ENCODE measurements at regions not wholly inside any gene's neighbourhood (a gene's known extent, or its start where the extent isn't known, plus 50 kb on each side); places are given as distances from the start of the nearest gene placed in this dataset.

- Mint-ChIP-seq H3K27me3 (ENCODE audit: unreplicated experiment) (peaks cover 3% of the 10 kb centered on the region), H3K4me3 (ENCODE audit: unreplicated experiment) (no peak overlapping the region), H3K9me3 (ENCODE audit: unreplicated experiment) (peaks cover 14% of the 10 kb centered on the region), H3K27ac (ENCODE audit: unreplicated experiment) (no peak overlapping the region), H3K4me1 (ENCODE audit: low read depth, unreplicated experiment) (no peaks in the 10 kb centered on the region), H3K36me3 (ENCODE audit: unreplicated experiment) (peaks cover 47% of the 10 kb centered on the region)
- no peak for TF ChIP-seq CTCF (IDR thresholded peaks at IDR 0.05; ENCODE audit: partially characterized antibody, unreplicated experiment)
- no peak for DNase-seq
Measured at GRCh38 chr16:11484691-11485258, 101.9 kb downstream of the LITAF start.

- DNase-seq, result no peak
- Mint-ChIP-seq H3K4me3 (ENCODE audit: unreplicated experiment) (no peak overlapping the region), H3K9me3 (ENCODE audit: unreplicated experiment) (peaks cover 14% of the 10 kb centered on the region), H3K36me3 (ENCODE audit: unreplicated experiment) (peaks cover 44% of the 10 kb centered on the region), H3K27me3 (ENCODE audit: unreplicated experiment) (peaks cover 3% of the 10 kb centered on the region), H3K4me1 (ENCODE audit: low read depth, unreplicated experiment) (no peaks in the 10 kb centered on the region), H3K27ac (ENCODE audit: unreplicated experiment) (no peak overlapping the region)
- no peak for TF ChIP-seq CTCF (IDR thresholded peaks at IDR 0.05; ENCODE audit: partially characterized antibody, unreplicated experiment)
Measured at GRCh38 chr16:11485676-11486075, 101.0 kb downstream of the LITAF start.

GRCh38 chr16:11487289-11487688, 99.4 kb downstream of the LITAF start:
- DNase-seq, result no peak
- H3K27me3 Mint-ChIP-seq (ENCODE audit: unreplicated experiment), result peaks cover 5% of the 10 kb centered on the region
- no peak for TF ChIP-seq CTCF (IDR thresholded peaks at IDR 0.05; ENCODE audit: partially characterized antibody, unreplicated experiment)
- H3K4me1 Mint-ChIP-seq (ENCODE audit: low read depth, unreplicated experiment), result no peaks in the 10 kb centered on the region
- H3K9me3 Mint-ChIP-seq (ENCODE audit: unreplicated experiment), result peaks cover 14% of the 10 kb centered on the region
- peaks cover 43% of the 10 kb centered on the region for H3K36me3 Mint-ChIP-seq (ENCODE audit: unreplicated experiment)
- no peak overlapping the region for H3K4me3 Mint-ChIP-seq (ENCODE audit: unreplicated experiment)
- H3K27ac Mint-ChIP-seq (ENCODE audit: unreplicated experiment), result no peak overlapping the region

- H3K9me3 Mint-ChIP-seq (ENCODE audit: unreplicated experiment), result peaks cover 12% of the 10 kb centered on the region
- H3K27ac Mint-ChIP-seq (ENCODE audit: unreplicated experiment), result no peak overlapping the region
Measured at GRCh38 chr16:11488304-11488703, 98.4 kb downstream of the LITAF start.

More at GRCh38 chr16:11488304-11488703, 98.4 kb downstream of the LITAF start:
- Mint-ChIP-seq H3K4me1 (ENCODE audit: low read depth, unreplicated experiment) (no peaks in the 10 kb centered on the region), H3K36me3 (ENCODE audit: unreplicated experiment) (peaks cover 33% of the 10 kb centered on the region), H3K27me3 (ENCODE audit: unreplicated experiment) (peaks cover 2% of the 10 kb centered on the region), H3K4me3 (ENCODE audit: unreplicated experiment) (no peak overlapping the region)
- no peak for DNase-seq
- no peak for TF ChIP-seq CTCF (IDR thresholded peaks at IDR 0.05; ENCODE audit: partially characterized antibody, unreplicated experiment)
